ENCODE measurements at regions not wholly inside any gene's neighbourhood (a gene's known extent, or its start where the extent isn't known, plus 50 kb on each side); places are given as distances from the start of the nearest gene placed in this dataset.
"Not testable (repeated sequence)": the region's sequence is repeated elsewhere in the genome, so short reads cannot be mapped to it uniquely, and the experiment has no call there.

GRCh38 chr4:3631544-3632266 is 99.5 kb upstream of the LRPAP1 start:
- H3K4me2 ChIP-seq; H3K27ac ChIP-seq; H3K9me3 ChIP-seq; DNase-seq (ENCODE audit: low read depth in 1 of 2, low spot score in 1 of 2); FAIRE-seq; H3K4me3 ChIP-seq; ATAC-seq; POLR2A ChIA-PET; H3K4me1 ChIP-seq: not testable (repeated sequence)
- CTCF ChIA-PET, result interaction anchor here (0.8 kb wide), 1 partner anchor 8 kb away, joined by 3 read pairs; no protein-coding TSS in a partner anchor
- 70% methylated on average over 11 of the region's 21 CpGs for WGBS (ENCODE audit: missing lambda C conversion rate)

GRCh38 chr4:3630598-3631543 is 98.6 kb upstream of the LRPAP1 start:
- CTCF ChIA-PET, result interaction anchor here (0.8 kb wide), 1 partner anchor 9 kb away, joined by 3 read pairs; no protein-coding TSS in a partner anchor
- no peak overlapping the region for H3K4me2 ChIP-seq
- peak in 1 of 2 experiments; percentile 36; a peak in 3 of 6 replicates for ATAC-seq
- no peak overlapping the region for H3K27ac ChIP-seq
- POLR2A ChIA-PET, result no interaction called here
- no peaks in the 10 kb centered on the region for H3K9me3 ChIP-seq
- 47% methylated on average over 17 of the region's 28 CpGs for WGBS (ENCODE audit: missing lambda C conversion rate)
- no peak for DNase-seq (ENCODE audit: low read depth in 1 of 2, low spot score in 1 of 2)
- no peak for FAIRE-seq
- TF ChIP-seq FOSL2 (IDR thresholded peaks at IDR 0.05), result no peak
- TF ChIP-seq FOSL2 (CRISPR knock-in tag; IDR thresholded peaks at IDR 0.05), result no peak
- TF ChIP-seq TFCP2L1 (CRISPR knock-in tag; IDR thresholded peaks at IDR 0.05), result no peak
- TF ChIP-seq CEBPB (IDR thresholded peaks at IDR 0.05), result no peak
- no peak for TF ChIP-seq MAZ (IDR thresholded peaks at IDR 0.05; ENCODE audit: borderline replicate concordance, low read depth, low read length)
- no peak for TF ChIP-seq SMC3 (IDR thresholded peaks at IDR 0.05)
- TF ChIP-seq KDM1A (IDR thresholded peaks at IDR 0.05; ENCODE audit: low read depth), result no peak
- TF ChIP-seq E2F6 (IDR thresholded peaks at IDR 0.05; ENCODE audit: borderline replicate concordance, low read depth), result no peak
- no peaks in the 10 kb centered on the region for H3K4me1 ChIP-seq
- H3K4me3 ChIP-seq, result no peak overlapping the region

- POLR2A ChIA-PET, result no interaction called here
- H3K4me2 ChIP-seq, result no peak overlapping the region
- DNase-seq (ENCODE audit: low read depth in 1 of 2, low spot score in 1 of 2), result no peak
- no peak overlapping the region for H3K4me3 ChIP-seq
- WGBS (ENCODE audit: missing lambda C conversion rate), result 45% methylated on average over 11 of the region's 11 CpGs
- FAIRE-seq, result no peak
- TF ChIP-seq EP300 (IDR thresholded peaks at IDR 0.05) (no peak), TP53 (CRISPR knock-in tag; IDR thresholded peaks at IDR 0.05) (no peak), CBX2 (IDR thresholded peaks at IDR 0.05; ENCODE audit: borderline replicate concordance, low read depth) (no peak), ESRRA (IDR thresholded peaks at IDR 0.05; ENCODE audit: borderline replicate concordance, low read length) (no peak), HOXA7 (CRISPR knock-in tag; IDR thresholded peaks at IDR 0.05) (no peak), JUN (IDR thresholded peaks at IDR 0.05) (no peak), CTCF (IDR thresholded peaks at IDR 0.05) (no peak), TFCP2L1 (CRISPR knock-in tag; IDR thresholded peaks at IDR 0.05) (no peak), FOSB (CRISPR knock-in tag; IDR thresholded peaks at IDR 0.05) (no peak), MYC (IDR thresholded peaks at IDR 0.05; ENCODE audit: borderline replicate concordance, low read length) (no peak), FOSL2 (IDR thresholded peaks at IDR 0.05) (no peak), FOSL2 (CRISPR knock-in tag; IDR thresholded peaks at IDR 0.05) (no peak), NFE2L2 (conservative IDR thresholded peaks at IDR 0.05; ENCODE audit: low read length) (no peak), RARB (CRISPR knock-in tag; IDR thresholded peaks at IDR 0.05) (no peak), HMGXB4 (CRISPR knock-in tag; IDR thresholded peaks at IDR 0.05; ENCODE audit: borderline replicate concordance) (no peak), ATOH8 (CRISPR knock-in tag; IDR thresholded peaks at IDR 0.05; ENCODE audit: low read depth) (no peak), HOXB13 (CRISPR knock-in tag; IDR thresholded peaks at IDR 0.05; ENCODE audit: low read depth) (no peak), CBX8 (IDR thresholded peaks at IDR 0.05) (no peak), HOXB5 (CRISPR knock-in tag; IDR thresholded peaks at IDR 0.05) (no peak)
- H3K27ac ChIP-seq, result no peak overlapping the region
- no peaks in the 10 kb centered on the region for H3K9me3 ChIP-seq
- no peak for ATAC-seq
- CTCF ChIA-PET, result no interaction called here
- no peaks in the 10 kb centered on the region for H3K4me1 ChIP-seq
Observed at GRCh38 chr4:3630136-3630597, 97.9 kb upstream of the LRPAP1 start.

Measured in A549 (cell line).